ENCODE measurements at regions not wholly inside any gene's neighbourhood (a gene's known extent, or its start where the extent isn't known, plus 50 kb on each side); places are given as distances from the start of the nearest gene placed in this dataset.

GRCh38 chr10:128825626-128826025, 641.4 kb upstream of the MGMT start:
- TF ChIP-seq CTCF (conservative IDR thresholded peaks at IDR 0.05; ENCODE audit: low read depth, low read length) (no peak), EZH2 (IDR thresholded peaks at IDR 0.05; ENCODE audit: low read length, unreplicated experiment) (no peak)

Measured in PC-3 (cell line).